Activated B cell treated with CpG ODN at 0.5 μM for 24 hours (primary cell): ENCODE measurements at regions not wholly inside any gene's neighbourhood (a gene's known extent, or its start where the extent isn't known, plus 50 kb on each side); places are given as distances from the start of the nearest gene placed in this dataset.
"Not testable (repeated sequence)": the region's sequence is repeated elsewhere in the genome, so short reads cannot be mapped to it uniquely, and the experiment has no call there.

Source experiments
- ATAC-seq: fragments of 200-7000 bp; cut with Tn5 transposase; one replicate; pipeline ENCODE4 v1.10.0; 2021; ENCODE audit warnings: low read depth, mild to moderate bottlenecking, moderate library complexity
- CTCF ChIA-PET: fragments of 350-600 bp; sonication (Branson Sonifier 250); formaldehyde crosslinking; loops from one replicate; lab custom pipeline; 2021; ENCODE audit warnings: antibody characterized with exemption; lab: Charles Lee
- POLR2A ChIA-PET: fragments of 350-600 bp; sonication (Branson Sonifier 250); formaldehyde crosslinking; loops from one replicate; lab custom pipeline; 2021; ENCODE audit warnings: antibody characterized with exemption; lab: Charles Lee
- DNase-seq: peaks from one replicate; pipeline ENCODE4 v3.0.0; 2022
- H3K27ac Mint-ChIP-seq: one replicate; pipeline ENCODE4 v1.8.0; 2020; ENCODE audit warnings: mixed read lengths
- H3K27me3 Mint-ChIP-seq: one replicate; pipeline ENCODE4 v1.8.0; 2021; ENCODE audit warnings: mixed read lengths
- H3K36me3 Mint-ChIP-seq: one replicate; pipeline ENCODE4 v1.8.0; 2021; ENCODE audit warnings: low read depth, mixed read lengths
- H3K4me1 Mint-ChIP-seq: one replicate; pipeline ENCODE4 v1.8.0; 2021; ENCODE audit warnings: mixed read lengths
- H3K4me3 Mint-ChIP-seq: one replicate; pipeline ENCODE4 v1.8.0; 2020; ENCODE audit warnings: mild to moderate bottlenecking, mixed read lengths
- H3K9me3 Mint-ChIP-seq: one replicate; pipeline ENCODE4 v1.8.0; 2020; ENCODE audit warnings: mixed read lengths
- CTCF ChIP-seq: fragments of 200-600 bp; IDR thresholded peaks from one replicate; pipeline ENCODE4 v1.8.0; 2022; ENCODE audit warnings: antibody characterized with exemption, mild to moderate bottlenecking
- intact Hi-C: fragments of 100-400 bp; cut with micrococcal nuclease; formaldehyde crosslinking; loops from one replicate; pipeline ENCODE4 v1.15.1; 2024

DNA sequence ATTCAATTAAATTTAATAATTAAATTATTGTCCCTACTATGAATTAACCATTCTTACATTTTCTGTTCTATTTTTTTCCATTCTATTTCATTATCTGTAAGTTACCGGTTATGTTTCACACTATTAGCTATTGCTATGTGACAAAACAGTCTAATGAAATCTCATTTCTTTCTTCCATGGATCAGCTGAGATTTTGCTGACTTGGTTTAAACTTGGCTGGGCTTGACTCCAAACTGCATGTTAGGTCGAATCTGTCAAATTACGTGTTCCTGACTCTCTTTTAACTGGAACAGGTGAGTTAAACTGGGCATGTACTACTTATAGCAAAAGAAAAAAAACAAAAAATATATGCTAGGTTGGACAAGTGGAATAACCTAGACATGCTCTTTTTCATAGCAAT, 1464.4 kb downstream of the OLFM4 start:
- no peak for DNase-seq
- CTCF ChIA-PET = no interaction called here
- Mint-ChIP-seq H3K9me3 (peaks cover 22% of the 10 kb centered on the region), H3K4me1 (no peaks in the 10 kb centered on the region), H3K4me3 (no peak overlapping the region), H3K27me3 (no peaks in the 10 kb centered on the region), H3K27ac (no peak overlapping the region), H3K36me3 (no peaks in the 10 kb centered on the region)
- POLR2A ChIA-PET = no interaction called here
- no peak for TF ChIP-seq CTCF
- intact Hi-C loops = no loop called here
- no peak for ATAC-seq

DNA sequence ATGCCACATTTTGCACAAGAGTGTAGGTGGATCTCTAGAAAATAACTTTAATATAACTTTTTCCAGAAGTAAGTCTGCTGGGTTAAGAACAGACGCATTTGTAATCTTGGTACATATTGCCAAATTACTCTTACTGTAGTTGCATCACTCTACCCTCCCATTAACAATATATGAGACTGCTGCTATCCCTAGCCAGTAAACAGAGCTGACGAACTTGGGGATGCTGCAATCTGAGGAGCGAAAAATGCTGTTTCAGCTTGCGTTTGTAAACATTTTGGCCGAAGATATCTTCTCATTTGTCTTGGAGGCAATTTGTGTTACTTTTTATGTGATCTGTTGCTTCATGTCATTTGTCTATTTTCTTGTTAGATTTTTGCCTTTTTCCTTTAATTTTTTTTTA, 1482.8 kb downstream of the OLFM4 start:
- no peak overlapping the region for H3K27ac Mint-ChIP-seq
- peaks cover 9% of the 10 kb centered on the region for H3K9me3 Mint-ChIP-seq
- TF ChIP-seq CTCF = no peak
- no peaks in the 10 kb centered on the region for H3K4me1 Mint-ChIP-seq
- intact Hi-C loops = no loop called here
- no peak overlapping the region for H3K4me3 Mint-ChIP-seq
- ATAC-seq (no peak), DNase-seq (no peak)
- ChIA-PET CTCF (no interaction called here), POLR2A (no interaction called here)
- no peaks in the 10 kb centered on the region for H3K27me3 Mint-ChIP-seq
- H3K36me3 Mint-ChIP-seq = no peaks in the 10 kb centered on the region

- POLR2A ChIA-PET = no interaction called here
- H3K27ac Mint-ChIP-seq = no peak overlapping the region
- H3K4me1 Mint-ChIP-seq = no peaks in the 10 kb centered on the region
- ATAC-seq (no peak), DNase-seq (no peak)
- intact Hi-C loops = no loop called here
- no peak for TF ChIP-seq CTCF
- peaks cover 7% of the 10 kb centered on the region for H3K9me3 Mint-ChIP-seq
- no peaks in the 10 kb centered on the region for H3K36me3 Mint-ChIP-seq
- CTCF ChIA-PET = no interaction called here
- no peak overlapping the region for H3K4me3 Mint-ChIP-seq
- no peaks in the 10 kb centered on the region for H3K27me3 Mint-ChIP-seq
These were observed 1484.6 kb downstream of the OLFM4 start for GRCh38 chr13:54513254-54513653.

GRCh38 chr13:54536112-54536511, 1507.5 kb downstream of the OLFM4 start:
- DNase-seq = no peak
- ATAC-seq = no peak
- intact Hi-C loops = no loop called here
- no peak overlapping the region for H3K27ac Mint-ChIP-seq
- no peak for TF ChIP-seq CTCF
- H3K36me3 Mint-ChIP-seq = no peaks in the 10 kb centered on the region
- no peaks in the 10 kb centered on the region for H3K27me3 Mint-ChIP-seq
- H3K9me3 Mint-ChIP-seq = no peaks in the 10 kb centered on the region
- no peak overlapping the region for H3K4me3 Mint-ChIP-seq
- ChIA-PET POLR2A (no interaction called here), CTCF (no interaction called here)
- H3K4me1 Mint-ChIP-seq = no peaks in the 10 kb centered on the region

DNA sequence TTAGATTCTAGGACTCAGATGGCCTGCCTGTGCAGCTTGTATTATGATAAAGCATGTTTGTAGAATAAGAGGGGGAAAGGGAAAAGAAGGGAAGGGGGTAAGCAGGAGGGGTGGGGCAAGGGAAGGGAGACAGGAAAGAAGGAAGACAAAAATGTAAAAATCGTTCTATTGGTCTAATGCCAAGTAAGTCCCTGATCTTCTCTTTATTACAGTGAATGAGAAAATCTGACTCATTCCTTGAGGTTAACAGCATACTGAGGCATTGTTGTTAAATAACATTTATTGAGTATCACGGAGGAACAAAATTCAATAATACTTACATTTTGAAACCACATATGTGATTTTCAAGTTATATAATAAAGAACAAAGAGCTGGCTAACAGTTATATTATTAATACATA, 1534.7 kb downstream of the OLFM4 start:
- ATAC-seq (no peak), DNase-seq (no peak)
- Mint-ChIP-seq H3K4me3 (no peak overlapping the region), H3K27ac (no peak overlapping the region), H3K9me3 (no peaks in the 10 kb centered on the region), H3K4me1 (no peaks in the 10 kb centered on the region), H3K27me3 (no peaks in the 10 kb centered on the region), H3K36me3 (no peaks in the 10 kb centered on the region)
- CTCF ChIA-PET = no interaction called here
- POLR2A ChIA-PET = no interaction called here
- intact Hi-C loops = no loop called here
- no peak for TF ChIP-seq CTCF

DNA sequence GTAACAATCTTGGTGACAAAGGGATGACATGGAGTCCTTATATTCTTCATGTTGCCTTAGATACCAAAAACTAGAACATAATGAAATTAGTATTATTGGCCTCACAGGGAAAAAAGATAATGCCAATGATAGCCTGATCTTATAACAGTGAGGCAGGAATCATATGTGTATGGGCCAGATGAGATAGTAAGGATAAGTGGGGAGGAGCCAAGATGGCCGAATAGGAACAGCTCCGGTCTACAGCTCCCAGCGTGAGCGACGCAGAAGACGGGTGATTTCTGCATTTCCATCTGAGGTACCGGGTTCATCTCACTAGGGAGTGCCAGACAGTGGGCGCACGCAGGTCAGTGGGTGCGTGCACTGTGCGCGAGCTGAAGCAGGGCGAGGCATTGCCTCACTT, 1543.4 kb downstream of the OLFM4 start:
- H3K36me3 Mint-ChIP-seq, ATAC-seq, POLR2A ChIA-PET, intact Hi-C loops, CTCF ChIA-PET, H3K27me3 Mint-ChIP-seq, DNase-seq, H3K4me1 Mint-ChIP-seq, H3K4me3 Mint-ChIP-seq, H3K27ac Mint-ChIP-seq: not testable (repeated sequence)
- H3K9me3 Mint-ChIP-seq = peaks cover 21% of the 10 kb centered on the region
